C4-2B (cell line): ENCODE measurements at regions not wholly inside any gene's neighbourhood (a gene's known extent, or its start where the extent isn't known, plus 50 kb on each side); places are given as distances from the start of the nearest gene placed in this dataset.
A peak's percentile ranks its signal among the peaks of the same experiment; 100 is the strongest.
"Not testable (repeated sequence)": the region's sequence is repeated elsewhere in the genome, so short reads cannot be mapped to it uniquely, and the experiment has no call there.

ENCODE experiments used
- H3K27ac ChIP-seq: fragments of 450-650 bp; 2 replicates; pipeline ENCODE4 v1.5.1; 2017
- ZFX ChIP-seq: fragments of 450-650 bp; IDR thresholded peaks from 2 replicates; pipeline ENCODE4 v1.6.1; 2017
- TF ChIP-seq, protein P1 (sequence below): fragments of 450-650 bp; conservative IDR thresholded peaks from 2 replicates; pipeline ENCODE4 v1.5.1; 2017; ENCODE audit warnings: mild to moderate bottlenecking

DNA sequence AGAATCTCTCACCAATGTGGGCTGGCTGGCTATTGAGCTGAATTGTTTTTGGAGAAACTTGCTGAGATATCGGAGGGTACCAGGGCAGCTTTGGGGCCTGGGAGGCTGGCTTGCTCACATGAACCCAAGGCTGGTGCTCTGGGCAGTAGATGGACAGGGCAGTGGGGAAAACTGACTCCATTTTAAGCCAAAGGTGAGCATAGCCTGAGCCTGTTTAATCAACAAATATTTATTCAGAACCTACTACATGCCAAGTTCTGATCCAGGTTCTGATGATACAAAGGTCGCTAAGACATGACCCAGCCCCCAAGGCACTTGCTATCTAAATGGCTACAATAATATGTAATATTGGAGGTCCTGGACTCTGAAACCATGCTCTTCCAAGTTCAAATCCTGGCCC lies 86.6 kb downstream of the BUB3 start:
- no peak for TF ChIP-seq ZFX
- TF ChIP-seq, protein P1, sequence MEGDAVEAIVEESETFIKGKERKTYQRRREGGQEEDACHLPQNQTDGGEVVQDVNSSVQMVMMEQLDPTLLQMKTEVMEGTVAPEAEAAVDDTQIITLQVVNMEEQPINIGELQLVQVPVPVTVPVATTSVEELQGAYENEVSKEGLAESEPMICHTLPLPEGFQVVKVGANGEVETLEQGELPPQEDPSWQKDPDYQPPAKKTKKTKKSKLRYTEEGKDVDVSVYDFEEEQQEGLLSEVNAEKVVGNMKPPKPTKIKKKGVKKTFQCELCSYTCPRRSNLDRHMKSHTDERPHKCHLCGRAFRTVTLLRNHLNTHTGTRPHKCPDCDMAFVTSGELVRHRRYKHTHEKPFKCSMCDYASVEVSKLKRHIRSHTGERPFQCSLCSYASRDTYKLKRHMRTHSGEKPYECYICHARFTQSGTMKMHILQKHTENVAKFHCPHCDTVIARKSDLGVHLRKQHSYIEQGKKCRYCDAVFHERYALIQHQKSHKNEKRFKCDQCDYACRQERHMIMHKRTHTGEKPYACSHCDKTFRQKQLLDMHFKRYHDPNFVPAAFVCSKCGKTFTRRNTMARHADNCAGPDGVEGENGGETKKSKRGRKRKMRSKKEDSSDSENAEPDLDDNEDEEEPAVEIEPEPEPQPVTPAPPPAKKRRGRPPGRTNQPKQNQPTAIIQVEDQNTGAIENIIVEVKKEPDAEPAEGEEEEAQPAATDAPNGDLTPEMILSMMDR: no peak
- no peak overlapping the region; the same call in 1 of the 2 replicates for H3K27ac ChIP-seq

DNA sequence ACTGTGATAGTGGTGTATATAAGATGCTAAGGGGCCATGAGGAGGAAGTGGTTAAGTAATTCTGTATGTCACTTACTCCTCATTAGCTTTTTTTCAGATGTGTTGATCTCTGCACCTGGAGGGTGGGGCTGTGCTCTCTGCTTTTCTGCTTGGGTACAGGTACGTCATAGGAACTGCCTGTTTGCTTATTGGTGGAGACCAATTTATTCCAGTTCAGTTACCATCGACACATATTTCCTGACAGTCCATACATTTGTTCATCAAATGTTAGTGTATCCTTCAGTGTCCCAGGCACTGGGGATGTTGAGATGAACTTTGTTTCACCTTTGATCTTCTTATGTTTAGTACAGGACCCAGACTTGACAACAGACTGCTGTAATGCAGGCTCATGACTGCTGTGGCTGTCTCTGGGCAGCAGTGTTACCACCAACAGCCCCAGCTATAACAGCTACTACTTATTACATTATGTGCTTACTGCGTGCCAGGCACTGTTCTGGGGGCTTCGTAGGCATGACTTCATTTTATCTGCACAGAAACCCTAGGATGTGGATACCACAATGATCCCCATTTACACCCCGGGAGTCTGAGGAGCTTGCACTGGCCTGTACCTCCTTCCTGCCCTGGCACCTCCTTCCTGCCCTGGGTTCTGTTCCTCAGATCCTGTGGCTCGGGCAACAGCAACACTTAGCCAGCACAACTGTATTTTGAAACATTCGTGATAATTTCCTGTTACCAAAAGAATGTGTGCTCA lies 87.4 kb downstream of the BUB3 start:
- no peak overlapping the region for H3K27ac ChIP-seq
- TF ChIP-seq ZFX: no peak
- TF ChIP-seq, protein P1: no peak

DNA sequence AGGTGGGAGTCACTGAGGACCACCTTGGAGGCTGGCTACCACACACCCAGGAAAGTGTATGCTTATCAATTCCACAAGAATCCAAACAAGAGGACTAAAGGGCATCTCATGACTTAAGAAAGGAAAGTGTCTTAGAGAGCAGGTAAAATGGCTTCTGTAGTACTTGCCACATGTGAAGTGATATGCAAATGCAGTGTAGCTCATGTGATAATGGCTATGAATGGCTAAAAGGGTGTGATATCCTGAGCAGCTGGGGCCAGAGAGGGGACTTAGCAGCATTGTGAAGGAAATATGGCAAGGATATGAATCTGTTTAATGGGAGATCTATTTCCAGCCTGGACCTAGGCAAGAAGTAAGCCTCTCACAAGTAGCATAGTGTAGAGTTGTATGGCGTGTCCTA lies 90.5 kb downstream of the BUB3 start:
- no peak for TF ChIP-seq ZFX
- TF ChIP-seq, protein P1: no peak

DNA sequence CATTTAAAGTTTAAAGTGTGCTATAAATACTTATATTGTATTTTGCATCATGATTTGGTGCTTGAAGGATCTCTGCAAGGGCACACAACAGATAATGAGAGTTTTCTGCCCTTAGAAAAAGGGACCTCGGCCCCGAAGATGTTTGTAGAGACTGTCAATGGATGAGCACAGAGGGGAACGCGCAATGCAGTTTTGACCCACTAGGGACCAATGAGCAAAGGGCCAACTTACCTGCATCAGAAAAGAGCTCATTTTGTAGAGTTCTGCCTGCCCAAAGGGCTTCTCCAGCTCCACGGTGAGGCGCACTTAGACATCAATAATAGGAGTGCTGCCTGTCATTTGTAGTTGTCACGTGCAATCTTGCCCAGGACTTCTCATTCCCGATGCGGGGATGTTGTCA lies 91.1 kb downstream of the BUB3 start:
- H3K27ac ChIP-seq: no peak overlapping the region
- TF ChIP-seq ZFX: no peak
- TF ChIP-seq, protein P1: no peak; the same call in none of the 2 replicates

More for the DNA sequence above, 90.5 kb downstream of the BUB3 start:
- no peak overlapping the region for H3K27ac ChIP-seq

DNA sequence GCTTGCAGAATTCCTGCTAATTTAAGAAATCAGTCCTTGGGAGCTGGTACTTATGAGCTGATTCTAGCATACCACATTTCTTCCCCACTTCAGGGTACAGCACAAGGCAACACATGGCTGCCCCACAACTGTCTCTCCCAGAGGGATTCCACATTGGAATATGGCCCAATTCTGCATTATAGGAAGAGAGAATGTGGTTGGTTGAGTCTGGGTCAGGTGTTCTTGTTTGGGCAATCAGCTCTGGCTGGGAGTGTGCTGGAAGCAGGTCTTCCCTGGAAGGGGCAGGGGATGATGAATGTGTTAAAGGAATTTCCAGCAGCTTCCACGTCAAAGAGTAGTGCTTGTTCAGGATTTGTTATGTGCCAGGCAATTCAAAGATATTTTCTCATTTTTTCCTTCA lies 95.7 kb downstream of the BUB3 start:
- TF ChIP-seq, protein P1: no peak
- no peak for TF ChIP-seq ZFX
- no peak overlapping the region for H3K27ac ChIP-seq

DNA sequence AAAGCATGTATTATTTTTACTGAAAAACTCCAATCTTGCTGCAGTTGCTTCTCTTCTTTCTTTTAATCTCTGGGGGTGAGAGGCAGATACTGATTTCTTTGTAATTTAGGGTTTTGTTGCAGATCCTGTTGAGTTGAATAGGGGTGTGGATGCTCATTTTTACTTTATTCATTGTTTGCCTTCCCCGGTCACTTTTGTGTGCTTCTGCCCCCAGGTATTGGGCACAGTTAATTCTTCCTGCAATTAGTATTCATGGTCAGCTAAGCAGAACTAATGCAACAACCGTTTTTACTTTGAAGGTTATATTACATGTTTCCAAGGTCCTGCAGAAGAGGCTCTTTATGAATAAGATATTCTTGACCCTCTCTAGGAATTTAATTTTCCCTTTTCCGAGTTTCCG lies 96.4 kb downstream of the BUB3 start:
- no peak overlapping the region for H3K27ac ChIP-seq

DNA sequence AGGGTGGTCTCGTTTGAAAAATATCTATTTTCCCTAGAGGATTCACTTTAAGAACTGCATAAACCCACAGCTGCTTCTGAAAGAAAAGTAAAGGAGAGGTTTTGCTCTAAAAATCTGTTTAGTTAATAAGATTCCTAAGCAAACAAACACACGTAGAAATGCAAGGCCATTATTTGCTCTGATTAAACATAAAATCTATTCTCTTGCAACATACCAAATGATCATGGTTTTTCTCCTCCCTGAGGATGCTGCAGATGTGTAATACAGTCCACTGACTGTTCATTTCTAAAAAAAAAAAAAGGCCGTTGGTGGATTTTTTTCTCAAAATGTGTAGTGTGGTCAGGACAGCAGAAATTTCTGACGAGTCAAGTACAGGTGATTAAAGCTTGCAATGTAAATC lies 98.6 kb downstream of the BUB3 start:
- H3K27ac ChIP-seq: peak overlapping the region; percentile 2; the same call in 1 of the 2 replicates
- TF ChIP-seq ZFX: no peak
- TF ChIP-seq, protein P1: no peak

More for the DNA sequence above, 96.4 kb downstream of the BUB3 start:
- no peak for TF ChIP-seq ZFX
- TF ChIP-seq, protein P1: no peak

DNA sequence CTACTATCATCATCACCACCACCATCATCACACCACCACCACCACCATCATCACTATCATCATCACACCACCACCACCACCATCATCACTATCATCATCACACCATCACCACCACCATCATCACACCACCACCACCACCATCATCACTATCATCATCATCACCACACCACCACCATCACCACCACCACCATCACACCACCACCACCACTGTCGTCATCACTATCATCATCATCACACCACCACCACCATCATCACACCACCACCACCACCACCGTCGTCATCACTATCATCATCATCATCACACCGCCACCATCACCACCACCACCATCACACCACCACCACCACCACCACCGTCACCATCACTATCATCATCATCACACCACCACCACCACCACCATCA lies 100.1 kb downstream of the BUB3 start:
- not testable (repeated sequence) for H3K27ac ChIP-seq
